C4-2B (cell line): ENCODE measurements at regions not wholly inside any gene's neighbourhood (a gene's known extent, or its start where the extent isn't known, plus 50 kb on each side); places are given as distances from the start of the nearest gene placed in this dataset.

ENCODE experiments used
- CTCF ChIP-seq: fragments of 450-650 bp; conservative IDR thresholded peaks from 2 replicates; pipeline ENCODE4 v1.5.1; 2017; ENCODE audit warnings: mild to moderate bottlenecking
- ZFX ChIP-seq: fragments of 450-650 bp; IDR thresholded peaks from 2 replicates; pipeline ENCODE4 v1.6.1; 2017

GRCh38 chr1:55777545-55777944, 562.4 kb upstream of the USP24 start:
- TF ChIP-seq CTCF (no peak), ZFX (no peak)
